Liver (tissue), 8 donors: ENCODE measurements at regions not wholly inside any gene's neighbourhood (a gene's known extent, or its start where the extent isn't known, plus 50 kb on each side); places are given as distances from the start of the nearest gene placed in this dataset.

Source experiments
- DNase-seq: peaks from one replicate; pipeline ENCODE4 v3.0.0-alpha.2; 2017; ENCODE audit warnings: low spot score
- H3K27ac ChIP-seq, 2 donors: one replicate each; pipeline ENCODE4 v1.7.0; 2013; ENCODE audit warnings: inconsistent platforms in 2 of 2, low read length in 2 of 2, control low read depth in 1 of 2, low read depth in 1 of 2, mild to moderate bottlenecking in 1 of 2
- H3K27me3 ChIP-seq, 4 donors: one replicate each; pipeline versions ENCODE4 v1.6.1 to v1.7.0; 2013; ENCODE audit warnings: low read length in 3 of 4, inconsistent platforms in 1 of 4, mild to moderate bottlenecking in 1 of 4, moderate library complexity in 1 of 4; ENCODE audit not compliant: control insufficient read depth in 4 of 4, insufficient read depth in 4 of 4
- H3K36me3 ChIP-seq, 4 donors: one replicate each; pipeline versions ENCODE4 v1.6.1 to v1.7.0; 2013; ENCODE audit warnings: low read length in 3 of 4, mild to moderate bottlenecking in 3 of 4, low read depth in 1 of 4, moderate library complexity in 1 of 4; ENCODE audit not compliant: control insufficient read depth in 4 of 4, insufficient read depth in 3 of 4
- H3K4me1 ChIP-seq, 4 donors: one replicate each; pipeline versions ENCODE4 v1.6.1 to v1.7.0; 2013; ENCODE audit warnings: low read length in 3 of 4, mild to moderate bottlenecking in 3 of 4, moderate library complexity in 1 of 4; ENCODE audit not compliant: control insufficient read depth in 4 of 4, insufficient read depth in 4 of 4
- H3K4me3 ChIP-seq, 3 donors: one replicate each; pipeline versions ENCODE4 v1.6.1 to v1.7.0; 2013; ENCODE audit warnings: low read length in 3 of 3, control low read depth in 1 of 3, low read depth in 1 of 3, mild to moderate bottlenecking in 1 of 3
- H3K9ac ChIP-seq, 2 donors: one replicate each; pipeline ENCODE4 v1.7.0; 2013; ENCODE audit warnings: low read length in 2 of 2, mild to moderate bottlenecking in 2 of 2, moderate library complexity in 2 of 2, control low read depth in 1 of 2, low read depth in 1 of 2
- H3K9me3 ChIP-seq, 4 donors: one replicate each; pipeline versions ENCODE4 v1.6.1 to v1.7.0; 2013; ENCODE audit warnings: low read length in 3 of 4; ENCODE audit not compliant: control insufficient read depth in 4 of 4
- EGR1 ChIP-seq, 2 donors: IDR thresholded peaks; 2 replicates each; pipeline ENCODE4 v1.6.1; 2016 to 2018; ENCODE audit warnings: antibody characterized with exemption in 2 of 2, low read depth in 2 of 2
- FOXA1 ChIP-seq: IDR thresholded peaks from 2 replicates; pipeline ENCODE4 v1.6.1; 2016; ENCODE audit warnings: antibody characterized with exemption
- FOXA2 ChIP-seq: IDR thresholded peaks from 2 replicates; pipeline ENCODE4 v1.6.1; 2016; ENCODE audit warnings: antibody characterized with exemption
- GABPA ChIP-seq, 2 donors: IDR thresholded peaks in 1 of 2; conservative IDR thresholded peaks in 1 of 2; 2 replicates each; pipeline ENCODE4 v1.6.1; 2016; ENCODE audit warnings: antibody characterized with exemption in 2 of 2, mild to moderate bottlenecking in 1 of 2, moderate library complexity in 1 of 2
- HNF4A ChIP-seq, 2 donors: conservative IDR thresholded peaks; 2 replicates each; pipeline ENCODE4 v1.6.1; 2016; ENCODE audit warnings: antibody characterized with exemption in 2 of 2, mild to moderate bottlenecking in 2 of 2
- HNF4G ChIP-seq: IDR thresholded peaks from 2 replicates; pipeline ENCODE4 v1.6.1; 2016; ENCODE audit warnings: antibody characterized with exemption
- JUND ChIP-seq, 2 donors: IDR thresholded peaks; 2 replicates each; pipeline ENCODE4 v1.6.1; 2016; ENCODE audit warnings: antibody characterized with exemption in 2 of 2
- MAX ChIP-seq: IDR thresholded peaks from 2 replicates; pipeline ENCODE4 v1.6.1; 2016; ENCODE audit warnings: antibody characterized with exemption
- NR2F2 ChIP-seq: IDR thresholded peaks from 2 replicates; pipeline ENCODE4 v1.6.1; 2016; ENCODE audit warnings: antibody characterized with exemption
- RAD21 ChIP-seq, 2 donors: IDR thresholded peaks; 2 replicates each; pipeline ENCODE4 v1.6.1; 2016; ENCODE audit warnings: antibody characterized with exemption in 2 of 2, mild to moderate bottlenecking in 2 of 2
- RXRA ChIP-seq, 2 donors: IDR thresholded peaks; 2 replicates each; pipeline ENCODE4 v1.6.1; 2017 to 2018; ENCODE audit warnings: antibody characterized with exemption in 2 of 2, mild to moderate bottlenecking in 1 of 2
- SP1 ChIP-seq: IDR thresholded peaks from 2 replicates; pipeline ENCODE4 v1.6.1; 2018; ENCODE audit warnings: antibody characterized with exemption, mild to moderate bottlenecking
- TAF1 ChIP-seq: conservative IDR thresholded peaks from 2 replicates; pipeline ENCODE4 v1.6.1; 2016; ENCODE audit warnings: antibody characterized with exemption, mild to moderate bottlenecking
- YY1 ChIP-seq: IDR thresholded peaks from 2 replicates; pipeline ENCODE4 v1.6.1; 2016; ENCODE audit warnings: antibody characterized with exemption, mild to moderate bottlenecking
- WGBS: extraction: QIAGEN DNeasy Blood & Tissue Kit; methylation state at CpG from one replicate; pipeline ENCODE4 v1.1.7; 2013; 5-methylcytosine and 5-hydroxymethylcytosine counted together
- TF ChIP-seq, protein P1 (sequence below): IDR thresholded peaks from 2 replicates; pipeline ENCODE4 v1.6.1; 2016; ENCODE audit warnings: antibody characterized with exemption
- TF ChIP-seq, protein P2 (sequence below): IDR thresholded peaks from 2 replicates; pipeline ENCODE4 v1.6.1; 2016; ENCODE audit warnings: antibody characterized with exemption
- TF ChIP-seq, protein P3 (sequence below): fragments of 150-350 bp; IDR thresholded peaks from 2 replicates; pipeline ENCODE4 v1.5.1; 2017; ENCODE audit warnings: improper control_type of control experiment, low read depth, low read length; ENCODE audit not compliant: missing input control
- TF ChIP-seq, protein P4 (sequence below): IDR thresholded peaks from 2 replicates; pipeline ENCODE4 v1.6.1; 2016; ENCODE audit warnings: antibody characterized with exemption, mild to moderate bottlenecking
- donor health status: healthy.
- donor health status: healthy.
- donor health status: healthy.
- donor health status: healthy.
- donor health status: healthy.

- Histone ChIP-seq H3K27me3 (no peaks in the 10 kb centered on the region), H3K4me3 (no peak overlapping the region), H3K4me1 (no peaks in the 10 kb centered on the region), H3K9ac (no peak overlapping the region), H3K36me3 (no peaks in the 10 kb centered on the region), H3K9me3 (peaks cover 0 to 6% (median 0%) of the 10 kb centered on the region in 4 donors), H3K27ac (no peak overlapping the region)
- WGBS: 40% methylated on average over 1 of the region's 1 CpG
- no peak for DNase-seq
- TF ChIP-seq FOXA2 (no peak), YY1 (no peak), MAX (no peak), HNF4G (no peak), RXRA (IDR thresholded peaks at IDR 0.05) (no peak), RAD21 (IDR thresholded peaks at IDR 0.05) (no peak), JUND (IDR thresholded peaks at IDR 0.05) (no peak), FOXA1 (no peak), GABPA (IDR thresholded peaks at IDR 0.05 in 1 of 2, conservative IDR thresholded peaks at IDR 0.05 in 1 of 2) (no peak), SP1 (no peak), EGR1 (IDR thresholded peaks at IDR 0.05; ENCODE audit: low read depth in 2 of 2) (no peak), NR2F2 (no peak), TAF1 (no peak)
- TF ChIP-seq, protein P1, sequence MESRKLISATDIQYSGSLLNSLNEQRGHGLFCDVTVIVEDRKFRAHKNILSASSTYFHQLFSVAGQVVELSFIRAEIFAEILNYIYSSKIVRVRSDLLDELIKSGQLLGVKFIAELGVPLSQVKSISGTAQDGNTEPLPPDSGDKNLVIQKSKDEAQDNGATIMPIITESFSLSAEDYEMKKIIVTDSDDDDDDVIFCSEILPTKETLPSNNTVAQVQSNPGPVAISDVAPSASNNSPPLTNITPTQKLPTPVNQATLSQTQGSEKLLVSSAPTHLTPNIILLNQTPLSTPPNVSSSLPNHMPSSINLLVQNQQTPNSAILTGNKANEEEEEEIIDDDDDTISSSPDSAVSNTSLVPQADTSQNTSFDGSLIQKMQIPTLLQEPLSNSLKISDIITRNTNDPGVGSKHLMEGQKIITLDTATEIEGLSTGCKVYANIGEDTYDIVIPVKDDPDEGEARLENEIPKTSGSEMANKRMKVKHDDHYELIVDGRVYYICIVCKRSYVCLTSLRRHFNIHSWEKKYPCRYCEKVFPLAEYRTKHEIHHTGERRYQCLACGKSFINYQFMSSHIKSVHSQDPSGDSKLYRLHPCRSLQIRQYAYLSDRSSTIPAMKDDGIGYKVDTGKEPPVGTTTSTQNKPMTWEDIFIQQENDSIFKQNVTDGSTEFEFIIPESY: no peak
- TF ChIP-seq, protein P2, sequence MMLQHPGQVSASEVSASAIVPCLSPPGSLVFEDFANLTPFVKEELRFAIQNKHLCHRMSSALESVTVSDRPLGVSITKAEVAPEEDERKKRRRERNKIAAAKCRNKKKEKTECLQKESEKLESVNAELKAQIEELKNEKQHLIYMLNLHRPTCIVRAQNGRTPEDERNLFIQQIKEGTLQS: no peak
- TF ChIP-seq, protein P3, sequence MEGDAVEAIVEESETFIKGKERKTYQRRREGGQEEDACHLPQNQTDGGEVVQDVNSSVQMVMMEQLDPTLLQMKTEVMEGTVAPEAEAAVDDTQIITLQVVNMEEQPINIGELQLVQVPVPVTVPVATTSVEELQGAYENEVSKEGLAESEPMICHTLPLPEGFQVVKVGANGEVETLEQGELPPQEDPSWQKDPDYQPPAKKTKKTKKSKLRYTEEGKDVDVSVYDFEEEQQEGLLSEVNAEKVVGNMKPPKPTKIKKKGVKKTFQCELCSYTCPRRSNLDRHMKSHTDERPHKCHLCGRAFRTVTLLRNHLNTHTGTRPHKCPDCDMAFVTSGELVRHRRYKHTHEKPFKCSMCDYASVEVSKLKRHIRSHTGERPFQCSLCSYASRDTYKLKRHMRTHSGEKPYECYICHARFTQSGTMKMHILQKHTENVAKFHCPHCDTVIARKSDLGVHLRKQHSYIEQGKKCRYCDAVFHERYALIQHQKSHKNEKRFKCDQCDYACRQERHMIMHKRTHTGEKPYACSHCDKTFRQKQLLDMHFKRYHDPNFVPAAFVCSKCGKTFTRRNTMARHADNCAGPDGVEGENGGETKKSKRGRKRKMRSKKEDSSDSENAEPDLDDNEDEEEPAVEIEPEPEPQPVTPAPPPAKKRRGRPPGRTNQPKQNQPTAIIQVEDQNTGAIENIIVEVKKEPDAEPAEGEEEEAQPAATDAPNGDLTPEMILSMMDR: no peak
Observed at GRCh38 chr6:71119560-71119959, 162.7 kb upstream of the B3GAT2 start.

DNA sequence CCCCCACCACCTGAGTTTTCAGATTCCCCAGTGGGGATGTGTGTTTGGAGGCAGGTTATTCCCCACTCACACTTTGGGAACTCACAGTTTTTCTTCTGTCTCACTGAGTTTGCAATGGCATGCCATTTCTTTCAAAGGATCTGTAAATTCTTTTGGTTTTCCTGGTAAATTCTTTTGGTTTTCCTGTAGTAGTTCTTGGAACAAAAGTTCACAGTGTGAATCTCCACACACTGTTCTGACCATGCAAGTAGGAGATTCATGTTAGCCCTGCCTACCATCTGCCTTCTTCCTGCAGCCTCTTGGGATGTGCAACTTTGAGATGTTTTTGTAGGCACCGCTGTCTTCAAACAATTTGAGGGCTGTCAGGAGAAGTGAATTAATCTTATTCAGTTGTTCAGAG is 165.6 kb upstream of the OGFRL1 start:
- Histone ChIP-seq H3K9ac (no peak overlapping the region), H3K4me1 (no peaks in the 10 kb centered on the region), H3K4me3 (no peak overlapping the region), H3K9me3 (peaks cover 0 to 6% (median 2%) of the 10 kb centered on the region in 4 donors), H3K36me3 (no peaks in the 10 kb centered on the region), H3K27me3 (no peaks in the 10 kb centered on the region), H3K27ac (no peak overlapping the region)
- no peak for DNase-seq
- TF ChIP-seq NR2F2 (no peak), YY1 (no peak), FOXA1 (no peak), MAX (no peak), EGR1 (IDR thresholded peaks at IDR 0.05; ENCODE audit: low read depth in 2 of 2) (no peak), RXRA (IDR thresholded peaks at IDR 0.05) (no peak), HNF4A (conservative IDR thresholded peaks at IDR 0.05) (no peak), SP1 (no peak), FOXA2 (no peak), RAD21 (IDR thresholded peaks at IDR 0.05) (no peak), JUND (IDR thresholded peaks at IDR 0.05) (no peak), GABPA (IDR thresholded peaks at IDR 0.05 in 1 of 2, conservative IDR thresholded peaks at IDR 0.05 in 1 of 2) (no peak)
- TF ChIP-seq, protein P1: no peak
- TF ChIP-seq, protein P4, sequence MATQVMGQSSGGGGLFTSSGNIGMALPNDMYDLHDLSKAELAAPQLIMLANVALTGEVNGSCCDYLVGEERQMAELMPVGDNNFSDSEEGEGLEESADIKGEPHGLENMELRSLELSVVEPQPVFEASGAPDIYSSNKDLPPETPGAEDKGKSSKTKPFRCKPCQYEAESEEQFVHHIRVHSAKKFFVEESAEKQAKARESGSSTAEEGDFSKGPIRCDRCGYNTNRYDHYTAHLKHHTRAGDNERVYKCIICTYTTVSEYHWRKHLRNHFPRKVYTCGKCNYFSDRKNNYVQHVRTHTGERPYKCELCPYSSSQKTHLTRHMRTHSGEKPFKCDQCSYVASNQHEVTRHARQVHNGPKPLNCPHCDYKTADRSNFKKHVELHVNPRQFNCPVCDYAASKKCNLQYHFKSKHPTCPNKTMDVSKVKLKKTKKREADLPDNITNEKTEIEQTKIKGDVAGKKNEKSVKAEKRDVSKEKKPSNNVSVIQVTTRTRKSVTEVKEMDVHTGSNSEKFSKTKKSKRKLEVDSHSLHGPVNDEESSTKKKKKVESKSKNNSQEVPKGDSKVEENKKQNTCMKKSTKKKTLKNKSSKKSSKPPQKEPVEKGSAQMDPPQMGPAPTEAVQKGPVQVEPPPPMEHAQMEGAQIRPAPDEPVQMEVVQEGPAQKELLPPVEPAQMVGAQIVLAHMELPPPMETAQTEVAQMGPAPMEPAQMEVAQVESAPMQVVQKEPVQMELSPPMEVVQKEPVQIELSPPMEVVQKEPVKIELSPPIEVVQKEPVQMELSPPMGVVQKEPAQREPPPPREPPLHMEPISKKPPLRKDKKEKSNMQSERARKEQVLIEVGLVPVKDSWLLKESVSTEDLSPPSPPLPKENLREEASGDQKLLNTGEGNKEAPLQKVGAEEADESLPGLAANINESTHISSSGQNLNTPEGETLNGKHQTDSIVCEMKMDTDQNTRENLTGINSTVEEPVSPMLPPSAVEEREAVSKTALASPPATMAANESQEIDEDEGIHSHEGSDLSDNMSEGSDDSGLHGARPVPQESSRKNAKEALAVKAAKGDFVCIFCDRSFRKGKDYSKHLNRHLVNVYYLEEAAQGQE: no peak
- TF ChIP-seq, protein P2: no peak
- TF ChIP-seq, protein P3: no peak
- 88% methylated on average over 1 of the region's 1 CpG for WGBS
